Esophagus muscularis mucosa (tissue), 3 donors: ENCODE measurements at regions not wholly inside any gene's neighbourhood (a gene's known extent, or its start where the extent isn't known, plus 50 kb on each side); places are given as distances from the start of the nearest gene placed in this dataset.

Experiments used
- CTCF ChIP-seq, 3 experiments: fragments of 200-600 bp in 2 of 3; fragments of 450-650 bp in 1 of 3; sonication (generic) in 2 of 3; IDR thresholded peaks; one replicate each; pipeline ENCODE4 v1.5.1; 2017 to 2019; ENCODE audit warnings: antibody characterized with exemption in 3 of 3, mild to moderate bottlenecking in 2 of 3, moderate library complexity in 1 of 3
- EP300 ChIP-seq: sonication (generic); formaldehyde crosslinking; IDR thresholded peaks from one replicate; pipeline ENCODE4 v1.6.1; 2017; ENCODE audit warnings: antibody characterized with exemption

- TF ChIP-seq EP300 = no peak
- no peak for TF ChIP-seq CTCF (IDR thresholded peaks at IDR 0.05)
Observed at GRCh38 chr16:26715969-26716368, 350.8 kb upstream of the C16orf82 start.
